ENCODE measurements at regions not wholly inside any gene's neighbourhood (a gene's known extent, or its start where the extent isn't known, plus 50 kb on each side); places are given as distances from the start of the nearest gene placed in this dataset.

- H3K36me3 Mint-ChIP-seq: no peaks in the 10 kb centered on the region
- peaks cover 2 to 23% (median 9%) of the 10 kb centered on the region in 3 donors for H3K27me3 Mint-ChIP-seq (ENCODE audit: low read depth in 3 of 3)
- no peak overlapping the region for H3K27ac Mint-ChIP-seq
- H3K4me1 Mint-ChIP-seq: no peaks in the 10 kb centered on the region
- no peaks in the 10 kb centered on the region for H3K9me3 Mint-ChIP-seq
- H3K4me3 Mint-ChIP-seq: no peak overlapping the region
- no peak for DNase-seq
These were observed 99.9 kb upstream of the NABP1 start for GRCh38 chr2:191578031-191578430.

DNA sequence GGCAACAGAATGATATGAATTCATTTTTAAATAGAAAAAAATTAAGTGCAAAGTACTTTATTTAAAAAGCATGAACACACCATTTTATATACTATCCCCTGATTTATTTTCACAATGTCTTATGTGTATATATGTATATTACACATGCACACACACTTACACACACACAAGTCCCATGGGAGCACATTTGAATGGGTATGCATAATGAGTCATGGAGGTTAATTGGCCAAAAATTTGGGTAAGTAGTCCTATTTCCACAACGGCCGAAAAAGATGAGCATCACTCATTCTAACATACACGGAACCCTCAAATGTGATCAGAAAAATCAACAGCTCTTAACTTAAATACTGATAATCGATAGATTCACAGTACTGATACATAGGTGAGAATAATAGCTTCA is 97.4 kb upstream of the NABP1 start:
- DNase-seq: no peak

GRCh38 chr2:191581003-191581402 is 96.9 kb upstream of the NABP1 start:
- H3K27me3 Mint-ChIP-seq (ENCODE audit: low read depth in 3 of 3): peaks cover 0 to 16% (median 9%) of the 10 kb centered on the region in 3 donors
- H3K9me3 Mint-ChIP-seq: no peaks in the 10 kb centered on the region
- H3K4me3 Mint-ChIP-seq: no peak overlapping the region
- H3K4me1 Mint-ChIP-seq: no peaks in the 10 kb centered on the region
- H3K36me3 Mint-ChIP-seq: no peaks in the 10 kb centered on the region
- no peak for DNase-seq
- no peak overlapping the region for H3K27ac Mint-ChIP-seq

More for the DNA sequence above, 97.4 kb upstream of the NABP1 start:
- Mint-ChIP-seq H3K9me3 (no peaks in the 10 kb centered on the region), H3K4me1 (no peaks in the 10 kb centered on the region), H3K27ac (no peak overlapping the region), H3K36me3 (no peaks in the 10 kb centered on the region), H3K4me3 (no peak overlapping the region), H3K27me3 (ENCODE audit: low read depth in 3 of 3) (peaks cover 0 to 16% (median 9%) of the 10 kb centered on the region in 3 donors)

- H3K36me3 Mint-ChIP-seq: no peaks in the 10 kb centered on the region
- H3K9me3 Mint-ChIP-seq: no peaks in the 10 kb centered on the region
- no peak overlapping the region for H3K4me3 Mint-ChIP-seq
- peaks cover 0 to 16% (median 9%) of the 10 kb centered on the region in 3 donors for H3K27me3 Mint-ChIP-seq (ENCODE audit: low read depth in 3 of 3)
- DNase-seq: no peak
- H3K4me1 Mint-ChIP-seq: no peaks in the 10 kb centered on the region
- no peak overlapping the region for H3K27ac Mint-ChIP-seq
These were observed 95.6 kb upstream of the NABP1 start for GRCh38 chr2:191582355-191582754.

- H3K4me1 Mint-ChIP-seq: no peaks in the 10 kb centered on the region
- no peak overlapping the region for H3K27ac Mint-ChIP-seq
- peaks cover 1 to 8% (median 7%) of the 10 kb centered on the region in 3 donors for H3K27me3 Mint-ChIP-seq (ENCODE audit: low read depth in 3 of 3)
- DNase-seq: no peak
- H3K36me3 Mint-ChIP-seq: no peaks in the 10 kb centered on the region
- no peaks in the 10 kb centered on the region for H3K9me3 Mint-ChIP-seq
- no peak overlapping the region for H3K4me3 Mint-ChIP-seq
These were observed 86.9 kb upstream of the NABP1 start for GRCh38 chr2:191591025-191591424.

DNA sequence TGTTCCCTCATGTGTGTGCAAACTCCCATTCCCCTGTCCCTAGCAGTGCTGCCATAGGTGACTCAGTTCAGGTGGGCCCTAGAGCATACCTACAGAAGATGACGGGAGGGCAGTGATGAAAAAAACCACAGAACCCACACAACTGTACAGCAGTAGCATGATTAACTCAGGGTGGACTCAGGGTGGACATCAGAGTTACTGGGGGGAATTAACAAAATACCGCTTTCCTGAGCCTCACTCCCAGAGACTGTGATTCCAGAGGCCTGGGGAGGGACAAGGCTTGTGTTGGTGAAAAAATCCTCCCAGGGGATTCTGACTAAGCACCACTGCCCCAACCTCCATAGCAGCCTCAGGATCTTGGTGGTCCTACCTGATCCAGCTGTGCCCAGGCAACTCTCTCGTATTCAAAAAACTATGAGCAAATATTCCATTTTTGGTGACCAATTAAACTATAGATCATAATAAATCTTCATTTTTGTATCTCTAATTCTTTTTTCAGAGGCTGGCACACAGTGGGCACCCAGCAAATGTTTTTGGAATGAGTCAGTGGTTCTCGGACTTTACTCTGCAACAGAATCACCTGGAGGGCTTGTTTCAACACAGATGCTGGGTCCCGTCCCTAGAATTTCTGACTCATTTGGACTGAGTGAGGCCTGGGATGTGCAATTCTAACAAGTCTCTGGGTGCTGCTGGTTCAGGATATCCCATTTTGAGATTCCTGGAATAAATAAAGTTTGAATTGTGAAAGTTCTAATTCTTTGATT is 84.1 kb upstream of the NABP1 start:
- no peaks in the 10 kb centered on the region for H3K9me3 Mint-ChIP-seq
- no peak overlapping the region for H3K4me3 Mint-ChIP-seq
- H3K4me1 Mint-ChIP-seq: no peaks in the 10 kb centered on the region
- peaks cover 1 to 7% (median 3%) of the 10 kb centered on the region in 3 donors for H3K27me3 Mint-ChIP-seq (ENCODE audit: low read depth in 3 of 3)
- H3K36me3 Mint-ChIP-seq: no peaks in the 10 kb centered on the region
- no peak for DNase-seq
- no peak overlapping the region for H3K27ac Mint-ChIP-seq

GRCh38 chr2:191597186-191597751 is 80.7 kb upstream of the NABP1 start:
- Mint-ChIP-seq H3K36me3 (no peaks in the 10 kb centered on the region), H3K4me1 (peaks cover 3 to 10% of the 10 kb centered on the region in 2 donors), H3K4me3 (no peak overlapping the region), H3K9me3 (no peaks in the 10 kb centered on the region), H3K27ac (no peak overlapping the region), H3K27me3 (ENCODE audit: low read depth in 3 of 3) (peaks cover 7 to 14% (median 10%) of the 10 kb centered on the region in 3 donors)
- DNase-seq: no peak

DNA sequence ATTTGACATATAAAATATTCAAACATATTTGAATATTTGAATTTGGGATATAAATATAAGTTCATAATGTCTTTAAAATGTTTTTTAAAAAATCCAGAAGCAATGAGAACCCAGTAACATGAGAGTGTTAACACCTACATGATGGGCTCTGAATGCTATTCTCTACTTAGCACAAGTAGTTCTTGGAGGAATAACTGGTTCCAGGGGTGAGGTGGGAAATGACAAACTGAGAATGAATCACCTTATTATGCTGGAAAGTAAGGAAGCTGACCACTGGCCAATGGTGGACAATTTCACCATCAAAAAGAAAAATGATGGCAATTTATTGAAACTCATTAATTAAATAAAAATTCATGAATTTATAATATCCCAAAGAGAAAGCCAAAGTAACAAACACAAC is 79.6 kb upstream of the NABP1 start:
- Mint-ChIP-seq H3K27me3 (ENCODE audit: low read depth in 3 of 3) (peaks cover 7 to 14% (median 10%) of the 10 kb centered on the region in 3 donors), H3K9me3 (no peaks in the 10 kb centered on the region), H3K4me3 (no peak overlapping the region), H3K4me1 (peaks cover 3 to 10% of the 10 kb centered on the region in 2 donors), H3K36me3 (no peaks in the 10 kb centered on the region), H3K27ac (no peak overlapping the region)
- no peak for DNase-seq

DNA sequence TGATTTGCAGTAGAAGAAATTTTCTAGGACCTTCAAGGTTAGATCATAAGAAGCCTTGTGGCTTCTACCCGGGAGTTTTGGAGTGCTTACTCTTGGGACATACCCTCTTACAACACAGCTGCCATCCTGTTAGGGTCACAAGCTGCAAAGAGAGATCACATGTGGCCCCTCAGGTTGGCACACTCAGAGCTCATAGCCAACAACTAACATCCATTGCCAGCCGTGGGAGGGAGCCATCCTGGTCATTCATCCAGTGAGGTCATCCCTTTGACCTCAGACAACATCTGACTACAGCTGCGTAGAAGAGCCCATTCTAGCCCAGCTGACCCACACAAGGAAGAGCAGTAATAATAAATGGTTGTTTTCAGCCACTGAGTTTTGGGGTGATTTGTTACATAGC is 76.9 kb upstream of the NABP1 start:
- H3K27me3 Mint-ChIP-seq (ENCODE audit: low read depth in 3 of 3): peaks cover 0 to 14% (median 10%) of the 10 kb centered on the region in 3 donors
- H3K9me3 Mint-ChIP-seq: no peaks in the 10 kb centered on the region
- H3K4me1 Mint-ChIP-seq: peaks cover 3 to 10% of the 10 kb centered on the region in 2 donors
- no peak for DNase-seq
- H3K27ac Mint-ChIP-seq: no peak overlapping the region
- peak overlapping the region in 1 of 5 donors; percentile 13 for H3K4me3 Mint-ChIP-seq
- no peaks in the 10 kb centered on the region for H3K36me3 Mint-ChIP-seq

DNA sequence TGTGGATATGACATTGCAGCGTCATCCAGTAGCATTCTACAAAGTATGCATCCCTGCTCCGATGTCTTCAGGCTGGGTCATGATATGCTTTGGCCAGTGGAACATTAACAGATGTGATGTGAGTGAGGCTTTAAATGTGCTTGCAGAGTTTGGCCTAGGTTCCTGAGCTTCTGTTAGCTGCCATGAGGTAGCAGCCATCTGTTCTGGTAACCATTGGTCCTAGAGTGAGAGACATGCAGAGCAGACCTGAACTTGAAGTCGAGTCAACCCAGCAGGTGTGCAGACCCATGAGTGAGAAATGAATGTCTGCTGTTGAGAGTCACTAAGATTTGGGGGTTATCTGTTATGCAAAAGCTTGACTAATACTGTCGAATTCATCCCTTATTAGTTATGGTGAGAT is 73.8 kb upstream of the NABP1 start:
- no peak overlapping the region for H3K27ac Mint-ChIP-seq
- H3K4me1 Mint-ChIP-seq: peaks cover 3 to 10% of the 10 kb centered on the region in 2 donors
- peaks cover 0 to 17% (median 10%) of the 10 kb centered on the region in 3 donors for H3K27me3 Mint-ChIP-seq (ENCODE audit: low read depth in 3 of 3)
- H3K4me3 Mint-ChIP-seq: no peak overlapping the region
- no peaks in the 10 kb centered on the region for H3K36me3 Mint-ChIP-seq
- no peaks in the 10 kb centered on the region for H3K9me3 Mint-ChIP-seq
- DNase-seq: no peak

GRCh38 chr2:191607096-191607495 is 70.8 kb upstream of the NABP1 start:
- Mint-ChIP-seq H3K4me1 (no peaks in the 10 kb centered on the region), H3K27ac (no peak overlapping the region), H3K36me3 (no peaks in the 10 kb centered on the region), H3K9me3 (no peaks in the 10 kb centered on the region), H3K4me3 (no peak overlapping the region), H3K27me3 (ENCODE audit: low read depth in 3 of 3) (peaks cover 0 to 4% (median under 1%) of the 10 kb centered on the region in 3 donors)
- DNase-seq: no peak

- no peaks in the 10 kb centered on the region for H3K4me1 Mint-ChIP-seq
- no peaks in the 10 kb centered on the region for H3K36me3 Mint-ChIP-seq
- H3K27me3 Mint-ChIP-seq (ENCODE audit: low read depth in 3 of 3): peaks cover 0 to 4% (median 0%) of the 10 kb centered on the region in 3 donors
- H3K27ac Mint-ChIP-seq: no peak overlapping the region
- DNase-seq: no peak
- H3K4me3 Mint-ChIP-seq: no peak overlapping the region
- H3K9me3 Mint-ChIP-seq: no peaks in the 10 kb centered on the region
These were observed 67.2 kb upstream of the NABP1 start for GRCh38 chr2:191610756-191611155.

DNA sequence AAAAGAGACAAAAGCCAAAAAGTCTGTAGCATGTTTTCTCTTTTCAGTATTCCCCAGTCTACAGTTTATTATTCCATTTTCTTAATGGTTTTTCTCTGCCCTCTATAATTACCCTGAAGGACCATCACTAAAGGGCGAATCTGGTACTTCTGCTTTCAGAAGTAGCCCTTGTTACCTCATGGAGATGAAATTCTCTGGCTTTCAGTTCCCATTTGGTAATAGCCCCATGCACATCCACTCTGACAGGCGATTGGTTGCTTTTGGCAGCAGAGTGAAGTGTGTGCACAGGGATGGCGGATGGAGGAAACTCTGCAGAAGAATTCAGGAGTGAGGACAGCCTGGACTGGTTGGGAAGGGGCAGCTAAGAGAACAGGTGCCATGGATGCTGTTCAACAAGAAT is 66.3 kb upstream of the NABP1 start:
- Mint-ChIP-seq H3K27ac (no peak overlapping the region), H3K27me3 (ENCODE audit: low read depth in 3 of 3) (no peaks in the 10 kb centered on the region), H3K4me1 (peaks cover 2 to 3% of the 10 kb centered on the region in 2 donors), H3K9me3 (no peaks in the 10 kb centered on the region), H3K4me3 (no peak overlapping the region), H3K36me3 (no peaks in the 10 kb centered on the region)
- DNase-seq: no peak

- Mint-ChIP-seq H3K4me3 (no peak overlapping the region), H3K27ac (no peak overlapping the region), H3K9me3 (no peaks in the 10 kb centered on the region), H3K36me3 (no peaks in the 10 kb centered on the region), H3K4me1 (peaks cover 5 to 10% of the 10 kb centered on the region in 2 donors), H3K27me3 (ENCODE audit: low read depth in 3 of 3) (no peaks in the 10 kb centered on the region)
- no peak for DNase-seq
These were observed 65.4 kb upstream of the NABP1 start for GRCh38 chr2:191612496-191612895.

DNA sequence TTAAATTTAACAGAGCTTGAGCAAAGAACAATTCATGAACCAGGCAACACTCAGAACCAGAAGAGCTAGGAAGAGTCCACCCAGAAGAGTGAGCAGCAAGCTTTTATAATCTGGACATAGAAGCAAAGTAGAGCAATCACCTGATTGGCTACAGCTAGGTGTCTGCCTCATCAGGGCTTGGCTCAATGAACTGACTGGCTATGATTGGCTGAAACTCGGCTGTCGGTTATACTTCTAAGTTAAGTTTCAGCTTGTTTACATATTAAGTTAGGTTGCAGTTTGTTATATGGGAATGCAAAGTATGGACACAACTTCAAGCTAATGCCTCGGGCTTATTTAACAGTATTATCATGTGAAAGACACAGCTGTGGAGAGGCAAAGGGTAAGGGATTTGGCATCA is 63.2 kb upstream of the NABP1 start:
- H3K9me3 Mint-ChIP-seq: no peaks in the 10 kb centered on the region
- no peak overlapping the region for H3K4me3 Mint-ChIP-seq
- H3K27me3 Mint-ChIP-seq (ENCODE audit: low read depth in 3 of 3): no peaks in the 10 kb centered on the region
- DNase-seq: no peak
- peaks cover 14 to 22% of the 10 kb centered on the region in 2 donors for H3K4me1 Mint-ChIP-seq
- H3K27ac Mint-ChIP-seq: peak overlapping the region in 1 of 6 donors; percentile 59
- H3K36me3 Mint-ChIP-seq: no peaks in the 10 kb centered on the region
